CD8-positive, alpha-beta memory T cell (primary cell): ENCODE measurements at regions not wholly inside any gene's neighbourhood (a gene's known extent, or its start where the extent isn't known, plus 50 kb on each side); places are given as distances from the start of the nearest gene placed in this dataset.

Source experiments
- CTCF ChIA-PET: fragments of 350-600 bp; sonication (Branson Sonifier 250); formaldehyde crosslinking; loops from one replicate; lab custom pipeline; 2021; ENCODE audit warnings: antibody characterized with exemption; lab: Charles Lee
- POLR2A ChIA-PET: fragments of 350-600 bp; sonication (Branson Sonifier 250); formaldehyde crosslinking; loops from one replicate; lab custom pipeline; 2021; ENCODE audit warnings: antibody characterized with exemption; lab: Charles Lee
- DNase-seq, 5 donors: peaks; one replicate each; pipeline versions ENCODE4 v3.0.0 to v3.0.0-alpha.2; 2020 to 2022; ENCODE audit warnings: mixed read lengths in 1 of 5
- H3K27ac ChIP-seq: one replicate; pipeline ENCODE4 v1.7.0; 2013; ENCODE audit warnings: low read depth, mild to moderate bottlenecking, low read length, moderate library complexity
- H3K27me3 ChIP-seq: 2 replicates; pipeline ENCODE4 v1.7.0; 2013; ENCODE audit warnings: low read length, mild to moderate bottlenecking; ENCODE audit not compliant: insufficient read depth, poor library complexity, severe bottlenecking
- H3K36me3 ChIP-seq: 2 replicates; pipeline ENCODE4 v1.7.0; 2013; ENCODE audit warnings: mild to moderate bottlenecking, low read length, moderate library complexity; ENCODE audit not compliant: insufficient read depth
- H3K4me1 ChIP-seq: 2 replicates; pipeline ENCODE4 v1.7.0; 2013; ENCODE audit warnings: mild to moderate bottlenecking, low read length, moderate library complexity; ENCODE audit not compliant: insufficient read depth
- H3K4me3 ChIP-seq: 2 replicates; pipeline ENCODE4 v1.7.0; 2013; ENCODE audit warnings: mild to moderate bottlenecking, low read length
- H3K9me3 ChIP-seq: 2 replicates; pipeline ENCODE4 v1.7.0; 2013; ENCODE audit warnings: mild to moderate bottlenecking, low read length
- H3K27ac Mint-ChIP-seq, 8 donors: one replicate each; pipeline ENCODE4 v1.8.0; 2020 to 2021; ENCODE audit warnings: mixed read lengths in 8 of 8, mild to moderate bottlenecking in 6 of 8, inconsistent platforms in 3 of 8, moderate library complexity in 3 of 8
- H3K27me3 Mint-ChIP-seq, 2 donors: one replicate each; pipeline ENCODE4 v1.8.0; 2020 to 2021; ENCODE audit warnings: mixed read lengths in 2 of 2, mild to moderate bottlenecking in 1 of 2, moderate library complexity in 1 of 2
- H3K36me3 Mint-ChIP-seq, 3 donors: one replicate each; pipeline ENCODE4 v1.8.0; 2020 to 2021; ENCODE audit warnings: mixed read lengths in 3 of 3, inconsistent platforms in 1 of 3, mild to moderate bottlenecking in 1 of 3
- H3K4me1 Mint-ChIP-seq, 3 donors: one replicate each; pipeline ENCODE4 v1.8.0; 2020 to 2021; ENCODE audit warnings: mixed read lengths in 3 of 3, inconsistent platforms in 1 of 3, mild to moderate bottlenecking in 1 of 3
- H3K4me3 Mint-ChIP-seq, 7 donors: one replicate each; pipeline ENCODE4 v1.8.0; 2020 to 2021; ENCODE audit warnings: mixed read lengths in 7 of 7, mild to moderate bottlenecking in 6 of 7, moderate library complexity in 4 of 7, inconsistent platforms in 2 of 7
- H3K9me3 Mint-ChIP-seq, 5 donors: one replicate each; pipeline ENCODE4 v1.8.0; 2020 to 2022; ENCODE audit warnings: mixed read lengths in 5 of 5, mild to moderate bottlenecking in 3 of 5, moderate library complexity in 2 of 5, inconsistent platforms in 1 of 5

DNA sequence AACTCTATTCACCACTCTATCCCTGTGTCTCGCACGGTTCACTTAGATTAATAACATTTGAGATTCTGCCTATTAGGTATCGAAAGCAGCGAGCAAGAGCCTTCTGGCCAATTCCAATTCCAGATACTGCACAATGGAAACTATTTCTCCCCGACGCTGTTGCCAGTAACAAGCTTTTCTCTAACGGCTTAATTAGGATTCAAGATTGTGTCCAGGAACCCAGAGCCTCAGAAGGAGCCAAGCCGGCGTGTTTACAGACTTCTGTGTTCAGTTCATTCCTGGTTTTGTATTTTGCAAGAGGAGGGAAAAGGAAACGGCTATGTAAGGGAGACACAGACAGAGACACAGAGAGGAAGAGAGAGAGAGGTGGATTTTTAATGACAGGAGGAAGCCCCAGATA lies 185.6 kb downstream of the DICER1 start:
- peaks cover 0 to 8% (median 0%) of the 10 kb centered on the region in 3 donors for H3K36me3 Mint-ChIP-seq
- Histone ChIP-seq H3K27ac (no peak overlapping the region), H3K27me3 (no peaks in the 10 kb centered on the region), H3K4me1 (no peaks in the 10 kb centered on the region), H3K36me3 (no peaks in the 10 kb centered on the region), H3K9me3 (no peaks in the 10 kb centered on the region), H3K4me3 (no peak overlapping the region)
- DNase-seq, result no peak
- CTCF ChIA-PET, result no interaction called here
- H3K4me1 Mint-ChIP-seq, result no peaks in the 10 kb centered on the region
- no peak overlapping the region for H3K27ac Mint-ChIP-seq
- H3K27me3 Mint-ChIP-seq, result peaks cover 20 to 31% of the 10 kb centered on the region in 2 donors
- POLR2A ChIA-PET, result no interaction called here
- H3K4me3 Mint-ChIP-seq, result no peak overlapping the region
- peaks cover 0 to 3% (median 2%) of the 10 kb centered on the region in 5 donors for H3K9me3 Mint-ChIP-seq

- Mint-ChIP-seq H3K4me3 (no peak overlapping the region), H3K36me3 (peaks cover 0 to 8% (median 0%) of the 10 kb centered on the region in 3 donors), H3K4me1 (no peaks in the 10 kb centered on the region), H3K9me3 (peaks cover 0 to 3% (median 2%) of the 10 kb centered on the region in 5 donors), H3K27me3 (peaks cover 20 to 35% of the 10 kb centered on the region in 2 donors), H3K27ac (no peak overlapping the region)
- Histone ChIP-seq H3K36me3 (no peaks in the 10 kb centered on the region), H3K27ac (no peak overlapping the region), H3K4me3 (no peak overlapping the region), H3K27me3 (no peaks in the 10 kb centered on the region), H3K9me3 (no peaks in the 10 kb centered on the region), H3K4me1 (no peaks in the 10 kb centered on the region)
- POLR2A ChIA-PET, result no interaction called here
- CTCF ChIA-PET, result no interaction called here
- no peak for DNase-seq
These were observed 186.2 kb downstream of the DICER1 start for GRCh38 chr14:94970941-94971730.

DNA sequence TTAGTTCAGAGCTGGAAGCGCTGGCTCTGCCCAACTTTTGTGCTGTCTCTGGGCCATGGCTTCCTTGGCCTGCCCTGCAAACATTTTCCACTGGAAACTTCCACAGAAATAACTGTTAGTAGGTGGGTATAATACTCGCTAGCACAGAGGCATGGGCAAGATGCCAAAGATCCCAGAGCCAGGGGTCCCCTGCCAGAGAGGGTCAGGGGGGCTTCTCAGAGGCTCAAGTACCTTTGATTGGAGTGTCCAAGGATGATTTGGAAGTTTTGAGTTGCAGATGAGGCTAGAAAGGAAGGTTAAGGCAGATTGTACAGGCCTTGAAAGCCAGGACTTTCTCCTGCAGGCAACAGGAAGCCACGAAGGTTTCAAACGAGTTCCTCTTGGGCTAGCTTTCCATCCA lies 187.6 kb downstream of the DICER1 start:
- Histone ChIP-seq H3K27me3 (no peaks in the 10 kb centered on the region), H3K27ac (no peak overlapping the region), H3K4me3 (no peak overlapping the region), H3K4me1 (no peaks in the 10 kb centered on the region), H3K9me3 (no peaks in the 10 kb centered on the region), H3K36me3 (no peaks in the 10 kb centered on the region)
- CTCF ChIA-PET, result no interaction called here
- peaks cover 0 to 4% (median 0%) of the 10 kb centered on the region in 3 donors for H3K36me3 Mint-ChIP-seq
- no peak overlapping the region for H3K27ac Mint-ChIP-seq
- no peak overlapping the region for H3K4me3 Mint-ChIP-seq
- POLR2A ChIA-PET, result no interaction called here
- no peaks in the 10 kb centered on the region for H3K4me1 Mint-ChIP-seq
- peaks cover 20 to 39% of the 10 kb centered on the region in 2 donors for H3K27me3 Mint-ChIP-seq
- H3K9me3 Mint-ChIP-seq, result peaks cover 0 to 3% (median 2%) of the 10 kb centered on the region in 5 donors
- DNase-seq, result no peak

- no peaks in the 10 kb centered on the region for H3K4me1 Mint-ChIP-seq
- no peak for DNase-seq
- H3K36me3 Mint-ChIP-seq, result peaks cover 0 to 4% (median 0%) of the 10 kb centered on the region in 3 donors
- H3K27me3 Mint-ChIP-seq, result peaks cover 14 to 31% of the 10 kb centered on the region in 2 donors
- Histone ChIP-seq H3K27ac (no peak overlapping the region), H3K36me3 (no peaks in the 10 kb centered on the region), H3K4me1 (no peaks in the 10 kb centered on the region), H3K27me3 (no peaks in the 10 kb centered on the region), H3K9me3 (no peaks in the 10 kb centered on the region), H3K4me3 (no peak overlapping the region)
- no peak overlapping the region for H3K4me3 Mint-ChIP-seq
- peak overlapping the region in 1 of 8 donors; percentile 29 for H3K27ac Mint-ChIP-seq
- ChIA-PET CTCF (no interaction called here), POLR2A (no interaction called here)
- peaks cover 0 to 3% (median 0%) of the 10 kb centered on the region in 5 donors for H3K9me3 Mint-ChIP-seq
These were observed 190.5 kb downstream of the DICER1 start for GRCh38 chr14:94966868-94967267.

DNA sequence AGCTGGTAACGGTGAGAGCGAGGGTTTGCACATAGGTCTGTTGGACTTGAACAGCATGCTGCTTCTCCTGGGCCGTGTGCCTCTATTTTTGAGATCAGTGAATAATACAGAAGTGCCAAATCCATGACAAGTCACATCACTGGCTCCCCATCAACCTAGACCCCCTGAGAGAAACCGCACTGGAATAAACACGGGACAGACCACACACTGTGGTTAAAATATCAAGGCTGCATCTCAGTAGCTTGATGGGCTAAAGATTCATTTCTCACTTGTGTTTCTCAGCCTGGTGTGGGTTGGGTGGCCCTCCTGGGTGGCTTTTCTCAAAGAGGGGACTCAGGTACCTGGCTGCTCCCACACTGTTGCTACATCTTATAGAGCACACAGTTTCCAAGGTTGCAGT lies 191.0 kb downstream of the DICER1 start:
- H3K27ac Mint-ChIP-seq, result no peak overlapping the region
- peaks cover 0 to 2% (median 0%) of the 10 kb centered on the region in 3 donors for H3K36me3 Mint-ChIP-seq
- Histone ChIP-seq H3K4me1 (no peaks in the 10 kb centered on the region), H3K9me3 (no peaks in the 10 kb centered on the region), H3K27ac (no peak overlapping the region), H3K27me3 (no peaks in the 10 kb centered on the region), H3K36me3 (no peaks in the 10 kb centered on the region), H3K4me3 (no peak overlapping the region)
- H3K27me3 Mint-ChIP-seq, result peaks cover 13 to 33% of the 10 kb centered on the region in 2 donors
- no peaks in the 10 kb centered on the region for H3K4me1 Mint-ChIP-seq
- no peak overlapping the region for H3K4me3 Mint-ChIP-seq
- ChIA-PET CTCF (no interaction called here), POLR2A (no interaction called here)
- peaks cover 0 to 3% (median 0%) of the 10 kb centered on the region in 5 donors for H3K9me3 Mint-ChIP-seq
- no peak for DNase-seq

DNA sequence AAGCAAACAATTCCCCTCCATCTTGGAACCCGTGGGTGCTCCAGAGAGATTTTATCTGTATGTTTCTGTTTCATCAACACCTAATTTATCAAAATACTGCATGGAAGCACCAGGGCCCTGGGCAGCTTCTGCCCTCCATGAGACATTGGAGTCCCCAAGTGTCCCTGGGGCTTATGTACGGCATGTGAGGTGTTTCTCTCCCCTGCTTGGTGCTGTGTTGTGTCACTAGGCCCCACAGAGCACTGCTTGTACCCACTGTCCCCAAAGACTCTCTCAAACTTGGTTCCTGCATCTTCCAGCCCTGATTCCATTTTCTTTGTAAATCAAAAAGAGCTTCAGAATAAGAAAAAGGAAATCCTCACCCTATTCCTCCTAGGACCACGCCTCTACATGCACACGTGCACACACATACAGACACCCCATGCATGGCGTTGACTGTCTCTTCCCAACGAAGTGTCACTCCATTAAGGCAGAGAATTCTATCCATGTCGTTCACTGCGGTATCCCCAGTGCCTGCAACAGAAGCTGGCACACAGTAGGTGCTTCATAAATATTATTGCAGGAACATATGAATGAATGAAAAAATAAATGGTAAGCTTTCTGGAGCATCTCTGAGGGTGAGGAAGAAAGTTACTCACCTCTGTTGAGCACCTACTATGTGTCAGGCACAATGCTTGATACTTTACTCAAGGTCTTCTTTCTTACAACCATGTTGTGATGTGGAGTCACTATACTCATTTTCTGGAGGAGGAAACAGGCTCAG lies 191.6 kb downstream of the DICER1 start:
- H3K4me1 ChIP-seq, result no peaks in the 10 kb centered on the region
- Mint-ChIP-seq H3K27ac (no peak overlapping the region), H3K9me3 (peaks cover 0 to 3% (median 0%) of the 10 kb centered on the region in 5 donors), H3K4me1 (no peaks in the 10 kb centered on the region), H3K4me3 (no peak overlapping the region), H3K36me3 (no peaks in the 10 kb centered on the region), H3K27me3 (peaks cover 10 to 31% of the 10 kb centered on the region in 2 donors)
- no peak for DNase-seq
- no peaks in the 10 kb centered on the region for H3K9me3 ChIP-seq
- no peak overlapping the region for H3K27ac ChIP-seq
- no peaks in the 10 kb centered on the region for H3K27me3 ChIP-seq
- no peak overlapping the region for H3K4me3 ChIP-seq
- no peaks in the 10 kb centered on the region for H3K36me3 ChIP-seq
- CTCF ChIA-PET, result no interaction called here
- POLR2A ChIA-PET, result no interaction called here

DNA sequence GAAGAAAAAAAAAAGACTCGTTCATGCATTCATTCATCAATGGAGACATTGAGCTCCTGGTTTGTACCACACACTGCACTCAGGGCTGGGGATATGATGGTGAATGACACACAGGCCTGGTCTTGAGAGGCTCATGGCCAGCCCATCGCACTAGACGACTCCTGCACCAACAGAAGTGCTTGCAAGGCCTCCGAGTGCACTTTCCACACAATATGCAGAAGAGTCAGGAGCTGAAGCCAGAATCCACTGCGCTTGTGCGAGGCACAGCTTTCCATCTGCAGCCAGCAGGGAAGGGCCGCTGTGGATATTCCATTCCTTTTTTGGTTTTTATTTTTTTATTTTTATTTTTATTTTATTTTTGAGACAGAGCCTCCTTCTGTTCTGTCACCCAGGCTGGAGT lies 192.4 kb downstream of the DICER1 start:
- Mint-ChIP-seq H3K27me3 (peaks cover 8 to 36% of the 10 kb centered on the region in 2 donors), H3K4me1 (no peaks in the 10 kb centered on the region), H3K36me3 (no peaks in the 10 kb centered on the region), H3K27ac (no peak overlapping the region), H3K4me3 (no peak overlapping the region), H3K9me3 (peaks cover 0 to 1% (median 0%) of the 10 kb centered on the region in 5 donors)
- H3K27ac ChIP-seq, result no peak overlapping the region
- H3K4me3 ChIP-seq, result no peak overlapping the region
- H3K27me3 ChIP-seq, result no peaks in the 10 kb centered on the region
- DNase-seq, result no peak
- no peaks in the 10 kb centered on the region for H3K9me3 ChIP-seq
- H3K36me3 ChIP-seq, result no peaks in the 10 kb centered on the region
- POLR2A ChIA-PET, result no interaction called here
- CTCF ChIA-PET, result no interaction called here
- no peaks in the 10 kb centered on the region for H3K4me1 ChIP-seq

DNA sequence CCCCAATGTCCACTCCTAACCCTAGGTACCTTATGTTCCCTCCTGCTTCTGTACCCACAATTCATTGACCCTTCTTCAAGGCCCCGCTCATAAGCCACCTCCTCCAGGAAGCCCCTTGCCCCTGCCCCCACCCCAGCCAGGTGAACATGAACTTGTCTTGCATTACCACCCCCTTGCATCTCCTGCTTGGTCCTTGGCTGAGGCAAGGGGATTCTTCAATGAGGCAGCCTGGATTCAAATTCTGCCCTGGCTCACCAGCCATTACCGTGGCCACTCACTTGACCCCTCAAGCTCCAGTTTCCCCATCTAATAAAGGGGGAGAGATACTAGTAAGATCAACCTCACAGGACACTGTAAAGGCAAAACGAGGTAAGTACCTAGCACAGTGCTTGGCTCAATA lies 193.1 kb downstream of the DICER1 start:
- CTCF ChIA-PET, result no interaction called here
- Mint-ChIP-seq H3K27ac (peak overlapping the region in 1 of 8 donors; percentile 54), H3K9me3 (peaks cover 0 to 1% (median 0%) of the 10 kb centered on the region in 5 donors), H3K4me1 (no peaks in the 10 kb centered on the region), H3K27me3 (peaks cover 8 to 36% of the 10 kb centered on the region in 2 donors), H3K36me3 (no peaks in the 10 kb centered on the region), H3K4me3 (no peak overlapping the region)
- Histone ChIP-seq H3K9me3 (no peaks in the 10 kb centered on the region), H3K4me1 (no peaks in the 10 kb centered on the region), H3K27ac (no peak overlapping the region), H3K27me3 (no peaks in the 10 kb centered on the region), H3K4me3 (no peak overlapping the region), H3K36me3 (no peaks in the 10 kb centered on the region)
- POLR2A ChIA-PET, result no interaction called here
- no peak for DNase-seq
